Spleen (tissue), 7 donors: ENCODE measurements at regions not wholly inside any gene's neighbourhood (a gene's known extent, or its start where the extent isn't known, plus 50 kb on each side); places are given as distances from the start of the nearest gene placed in this dataset.

Source experiments
- CTCF ChIP-seq, 11 experiments: fragments of 200-600 bp in 7 of 11; fragments of 450-650 bp in 4 of 11; sonication (generic) in 4 of 11; IDR thresholded peaks in 8 of 11; conservative IDR thresholded peaks in 3 of 11; 1 replicate in 7 of 11; 2 replicates in 4 of 11; pipeline versions ENCODE4 v1.4.0 to v1.8.0; 2016 to 2021; ENCODE audit warnings: antibody characterized with exemption in 11 of 11, inconsistent platforms in 4 of 11, mild to moderate bottlenecking in 1 of 11
- POLR2AphosphoS5 ChIP-seq, 3 donors: sonication (generic); formaldehyde crosslinking; IDR thresholded peaks; one replicate each; pipeline ENCODE4 v1.5.1; 2017; ENCODE audit warnings: antibody characterized with exemption in 3 of 3
- donor health status: DM: no; HTN: no; CAD: no; lungs with moderate emphysema.
- donor health status: DM: no; HTN: no; CAD: no.
- donor health status: DM: no; HTN: no; CAD: no.

- TF ChIP-seq CTCF (IDR thresholded peaks at IDR 0.05 in 8 of 11, conservative IDR thresholded peaks at IDR 0.05 in 3 of 11) = no peak
- no peak for TF ChIP-seq POLR2AphosphoS5 (IDR thresholded peaks at IDR 0.05)
These were observed 278.9 kb upstream of the HDAC4 start for GRCh38 chr2:239679755-239680154.
